Stimulated activated naive CD4-positive, alpha-beta T cell treated with Interleukin-2 at 50 U/mL for 16 hours (primary cell): ENCODE measurements at regions not wholly inside any gene's neighbourhood (a gene's known extent, or its start where the extent isn't known, plus 50 kb on each side); places are given as distances from the start of the nearest gene placed in this dataset.
"Not testable (repeated sequence)": the region's sequence is repeated elsewhere in the genome, so short reads cannot be mapped to it uniquely, and the experiment has no call there.

ENCODE experiments used
- DNase-seq: peaks from one replicate; lab custom pipeline; 2025; lab: John Stamatoyannopoulos, UW

DNA sequence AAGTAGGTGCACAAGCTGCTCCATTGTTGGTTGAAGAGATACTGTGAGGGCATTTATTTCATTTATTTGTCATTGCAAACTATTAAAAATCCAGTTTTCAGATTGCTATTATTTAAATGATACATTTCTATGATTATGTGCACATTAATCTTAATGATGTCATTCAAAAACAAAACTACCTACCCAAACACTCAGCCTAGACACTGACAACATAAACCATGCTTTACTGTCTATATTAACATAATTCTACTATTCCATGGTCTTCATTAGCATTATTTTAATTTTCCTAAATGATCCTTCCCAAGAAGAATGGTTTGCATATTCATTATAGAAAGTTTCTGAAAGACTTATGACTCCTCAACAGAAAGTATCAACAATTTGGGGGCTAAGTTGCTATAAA lies 813.0 kb upstream of the SLITRK5 start:
- no peak for DNase-seq

DNA sequence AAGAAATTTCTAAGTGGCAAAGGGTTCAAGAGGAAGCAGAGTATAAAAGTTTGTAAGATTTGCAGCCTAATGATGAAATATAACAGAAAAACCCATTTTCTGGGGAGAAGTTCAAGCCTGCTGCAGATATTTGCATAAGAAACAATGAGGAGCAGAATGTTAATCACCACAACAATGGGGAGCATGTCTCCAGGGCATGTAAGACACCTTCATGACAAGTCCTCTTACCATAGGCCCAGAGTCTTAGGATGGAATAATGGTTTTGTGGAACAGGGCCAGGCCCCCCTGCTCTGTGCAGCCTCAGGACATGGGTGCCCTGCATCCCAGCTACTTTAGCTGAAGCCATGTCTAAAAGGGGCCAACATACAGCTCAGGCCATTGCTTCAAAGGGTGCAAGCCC lies 809.0 kb upstream of the SLITRK5 start:
- no peak for DNase-seq

DNA sequence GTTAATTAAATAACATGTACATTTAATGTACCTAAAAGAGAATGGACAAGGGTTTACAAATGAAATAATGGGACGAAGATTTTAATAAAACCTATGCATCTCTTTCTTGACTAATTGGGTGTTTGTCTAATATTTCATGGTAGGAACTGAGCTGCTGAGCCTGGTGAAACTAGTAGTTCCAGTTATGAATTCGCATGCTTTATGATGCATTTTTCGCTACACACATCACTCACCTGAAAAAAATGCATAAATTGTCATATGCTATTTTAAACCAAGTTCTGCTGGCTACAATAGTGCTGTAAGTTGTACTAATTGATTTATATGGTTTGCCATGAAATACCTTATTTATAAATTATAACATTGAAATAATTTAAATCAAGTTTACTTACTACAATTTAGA lies 806.8 kb upstream of the SLITRK5 start:
- DNase-seq = no peak

GRCh38 chr13:86870444-86870843 lies 800.7 kb upstream of the SLITRK5 start:
- no peak for DNase-seq

DNA sequence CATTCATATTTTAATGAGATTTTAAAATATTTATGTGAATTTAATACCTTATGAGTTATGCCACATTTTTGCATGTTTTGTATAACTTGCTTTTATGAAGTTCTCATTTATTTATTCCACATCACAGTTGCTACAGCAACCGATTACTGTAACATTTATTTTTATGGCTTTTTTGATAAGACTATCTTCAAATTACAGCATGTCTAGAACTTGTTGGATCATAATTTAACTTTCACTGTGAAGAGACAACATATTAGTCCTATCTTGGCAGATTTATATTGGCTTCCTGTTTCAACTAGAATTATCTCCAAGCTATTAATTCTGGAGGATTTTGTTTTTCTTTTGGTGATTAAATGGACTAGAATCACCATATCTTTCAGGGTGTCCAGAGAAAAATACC lies 793.7 kb upstream of the SLITRK5 start:
- no peak for DNase-seq

DNA sequence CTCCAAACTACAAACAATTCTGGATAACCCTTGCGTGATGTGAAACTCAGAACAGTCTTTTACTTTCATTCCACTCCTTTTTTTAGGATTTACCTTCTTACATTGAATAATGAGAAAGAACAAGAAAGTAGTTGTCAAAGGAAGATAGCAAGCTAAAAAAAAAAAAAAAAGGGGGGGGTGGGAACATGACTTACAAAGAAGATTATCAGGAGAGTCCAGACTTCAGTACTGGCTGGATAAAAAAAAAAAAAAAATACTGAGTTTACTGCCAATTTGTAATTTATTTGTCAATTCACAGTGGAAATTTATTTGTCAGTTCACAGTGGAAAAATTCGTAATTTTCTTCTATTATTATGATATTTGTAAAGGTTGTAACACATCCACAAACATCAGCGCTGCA lies 792.4 kb upstream of the SLITRK5 start:
- DNase-seq = no peak

GRCh38 chr13:86881390-86881789 lies 789.8 kb upstream of the SLITRK5 start:
- DNase-seq = no peak

GRCh38 chr13:86882107-86882506 lies 789.1 kb upstream of the SLITRK5 start:
- DNase-seq = no peak

DNA sequence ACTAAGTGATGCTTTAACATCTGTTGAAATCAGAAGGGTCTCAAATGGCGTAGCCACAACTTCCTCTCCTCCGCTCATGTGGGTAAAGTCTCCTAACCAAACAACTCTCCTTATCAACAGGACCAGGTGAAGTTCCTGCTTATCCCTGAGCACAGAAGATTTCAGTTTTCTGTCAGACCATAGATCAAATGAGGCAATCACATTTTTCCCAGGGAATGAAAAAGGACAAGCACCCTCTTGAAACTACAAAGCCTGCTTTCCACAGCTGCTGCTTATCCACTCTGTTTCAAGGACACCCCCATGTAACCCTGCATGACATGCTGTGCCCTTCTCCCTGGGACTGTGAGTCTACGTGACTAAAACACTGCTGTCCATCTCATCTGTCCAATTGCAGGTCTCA lies 788.3 kb upstream of the SLITRK5 start:
- no peak for DNase-seq

- no peak for DNase-seq
These were observed 778.8 kb upstream of the SLITRK5 start for GRCh38 chr13:86892330-86892729.

- no peak for DNase-seq
These were observed 770.3 kb upstream of the SLITRK5 start for GRCh38 chr13:86900906-86901305.

- DNase-seq = no peak
These were observed 764.9 kb upstream of the SLITRK5 start for GRCh38 chr13:86906127-86906874.

- no peak for DNase-seq
These were observed 764.0 kb upstream of the SLITRK5 start for GRCh38 chr13:86907156-86907555.

- no peak for DNase-seq
These were observed 761.9 kb upstream of the SLITRK5 start for GRCh38 chr13:86909318-86909717.

GRCh38 chr13:86914757-86915156 lies 756.4 kb upstream of the SLITRK5 start:
- no peak for DNase-seq

DNA sequence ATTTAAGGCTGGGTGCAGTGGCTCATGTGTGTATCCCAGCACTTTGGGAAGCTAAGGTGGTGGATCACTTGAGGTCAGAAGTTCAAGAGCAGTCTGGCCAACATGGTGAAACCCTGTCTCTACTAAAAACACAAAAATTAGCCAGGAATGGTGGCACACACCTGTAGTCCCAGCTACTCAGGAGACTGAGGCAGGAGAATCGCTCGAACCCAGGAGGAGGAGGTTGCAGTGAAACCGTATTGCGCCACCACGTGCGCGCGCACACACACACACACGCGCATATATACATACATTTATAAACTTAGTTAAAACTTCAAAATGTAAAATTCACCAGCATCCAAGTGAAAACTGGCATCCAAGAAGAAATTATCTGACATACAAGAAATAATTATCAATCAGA lies 753.7 kb upstream of the SLITRK5 start:
- DNase-seq = not testable (repeated sequence)

- DNase-seq = no peak
These were observed 752.5 kb upstream of the SLITRK5 start for GRCh38 chr13:86918682-86919081.

- no peak for DNase-seq
These were observed 750.2 kb upstream of the SLITRK5 start for GRCh38 chr13:86920961-86921360.

DNA sequence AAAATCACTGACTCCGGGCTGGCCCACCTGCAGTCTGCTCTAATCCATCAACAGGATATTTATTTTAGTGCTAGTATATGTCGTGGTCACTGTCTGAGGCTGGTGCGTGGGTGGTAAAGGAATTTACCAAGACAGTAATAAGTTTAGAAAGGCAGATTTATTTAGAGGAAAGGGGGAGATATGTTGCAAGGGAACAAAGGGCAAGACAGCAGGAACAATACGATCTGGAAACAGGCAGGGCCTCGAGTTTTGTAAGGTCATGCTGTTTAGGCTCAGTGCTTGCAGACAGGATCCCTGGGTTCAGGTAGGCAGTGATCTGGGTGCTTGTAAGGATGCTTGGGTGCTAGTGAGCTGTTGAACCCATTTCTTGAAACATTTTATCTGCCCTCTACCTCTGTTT lies 748.2 kb upstream of the SLITRK5 start:
- DNase-seq = no peak

DNA sequence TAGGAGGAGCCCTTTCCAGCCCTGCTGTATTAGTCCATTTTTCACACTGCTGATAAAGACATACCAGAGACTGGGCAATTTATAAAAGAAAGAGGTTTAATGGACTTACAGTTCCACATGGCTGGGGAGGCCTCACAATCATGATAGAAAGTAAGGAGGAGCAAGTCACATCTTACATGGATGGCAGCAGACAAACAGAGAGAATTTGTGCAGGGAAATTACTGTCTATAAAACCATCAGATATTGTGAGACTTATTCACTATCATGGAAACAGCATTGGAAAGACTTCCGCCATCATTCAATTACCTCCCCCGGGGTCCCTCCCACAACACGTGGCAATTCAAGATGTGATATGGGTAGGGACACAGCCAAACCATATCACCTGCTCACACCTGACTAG lies 744.3 kb upstream of the SLITRK5 start:
- DNase-seq = not testable (repeated sequence)

DNA sequence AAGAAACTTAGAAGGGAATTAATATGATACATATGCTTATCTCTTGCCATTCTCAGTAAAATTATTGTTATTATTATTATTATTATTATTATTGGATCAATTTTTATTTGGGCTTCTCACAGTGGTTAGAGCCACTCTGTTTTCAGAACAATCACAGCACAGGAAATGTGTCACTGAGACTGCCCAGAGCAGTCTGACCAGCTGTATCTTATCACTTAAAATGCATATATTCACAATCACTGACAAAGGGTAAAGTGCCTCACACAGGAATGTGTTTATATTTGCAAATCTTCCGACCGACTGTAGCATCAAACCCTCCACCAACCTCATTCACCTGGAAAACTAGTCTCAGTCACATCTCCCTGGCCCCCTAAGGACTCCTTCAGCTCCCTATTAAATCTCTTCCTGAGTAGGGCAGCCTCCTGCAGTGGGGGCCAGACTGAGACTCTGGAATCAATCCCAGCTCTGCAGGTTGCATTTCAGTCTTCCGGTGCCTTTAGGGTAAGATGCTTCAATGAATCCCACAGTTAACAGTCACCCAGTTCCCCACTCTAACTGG lies 738.3 kb upstream of the SLITRK5 start:
- DNase-seq = no peak

- no peak for DNase-seq
These were observed 737.5 kb upstream of the SLITRK5 start for GRCh38 chr13:86933676-86934075.

DNA sequence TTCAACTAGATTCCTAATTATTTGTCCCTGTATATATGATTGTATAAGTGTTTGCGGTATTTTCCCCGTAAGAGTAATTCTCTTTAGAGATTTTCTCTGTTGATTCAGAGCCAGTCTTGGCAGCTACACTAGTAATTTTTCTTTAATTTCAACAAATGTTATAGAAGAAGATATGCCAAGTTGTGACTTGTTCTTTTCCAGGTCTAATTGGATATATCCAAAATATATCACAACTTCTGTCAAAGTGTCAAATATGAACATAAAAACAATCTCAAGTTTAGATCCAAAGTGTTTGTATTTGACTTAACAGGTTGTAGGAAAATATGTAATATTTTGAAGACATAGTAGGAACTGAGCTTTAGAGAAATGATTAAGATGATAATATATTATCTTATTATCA lies 733.9 kb upstream of the SLITRK5 start:
- no peak for DNase-seq

- no peak for DNase-seq
These were observed 725.6 kb upstream of the SLITRK5 start for GRCh38 chr13:86945584-86945983.
